NCI-H226 (cell line): ENCODE measurements at regions not wholly inside any gene's neighbourhood (a gene's known extent, or its start where the extent isn't known, plus 50 kb on each side); places are given as distances from the start of the nearest gene placed in this dataset.
"Not testable (repeated sequence)": the region's sequence is repeated elsewhere in the genome, so short reads cannot be mapped to it uniquely, and the experiment has no call there.

ENCODE experiments used
- DNase-seq: peaks from one replicate; pipeline ENCODE4 v3.0.0-alpha.2; 2015

DNA sequence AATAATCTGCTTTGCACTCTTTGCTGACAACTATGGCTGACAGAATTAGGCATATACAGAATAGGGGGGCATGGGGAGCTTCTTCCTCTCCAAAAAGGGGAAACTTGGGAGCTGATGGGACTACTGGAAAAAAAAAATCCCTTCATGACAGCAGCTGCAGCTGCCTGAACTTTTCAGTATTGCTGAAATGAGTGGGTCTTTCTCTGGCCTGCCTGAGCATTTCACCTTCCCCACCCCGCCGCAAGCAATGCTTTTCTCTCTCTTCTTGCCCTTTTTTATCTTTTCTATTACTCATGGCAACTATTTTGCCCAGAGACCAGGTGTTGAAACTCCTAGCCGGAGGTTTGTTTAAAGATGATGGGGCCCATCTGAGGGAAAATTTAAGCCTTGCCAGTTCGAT lies 244.9 kb downstream of the SEMA3D start:
- DNase-seq = no peak

DNA sequence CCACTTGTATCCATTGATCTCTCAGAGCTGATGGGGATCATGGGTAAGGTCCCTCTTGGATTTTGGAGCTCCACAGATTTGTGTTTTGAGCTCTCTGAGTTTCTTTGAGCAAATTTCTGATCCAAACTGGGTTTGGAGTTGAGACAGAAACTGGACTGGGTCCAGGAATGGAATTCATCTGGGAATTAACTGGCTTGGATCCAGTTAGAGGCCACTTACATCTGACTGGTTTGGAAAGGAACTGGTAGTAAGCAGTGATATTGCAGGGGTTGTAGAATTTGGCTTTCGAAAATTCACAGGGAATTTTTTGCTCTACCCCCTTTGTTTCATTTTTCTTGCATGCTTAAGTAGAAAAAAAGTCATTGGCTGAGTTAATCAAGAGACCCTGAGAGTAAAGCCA lies 245.6 kb downstream of the SEMA3D start:
- DNase-seq = no peak

DNA sequence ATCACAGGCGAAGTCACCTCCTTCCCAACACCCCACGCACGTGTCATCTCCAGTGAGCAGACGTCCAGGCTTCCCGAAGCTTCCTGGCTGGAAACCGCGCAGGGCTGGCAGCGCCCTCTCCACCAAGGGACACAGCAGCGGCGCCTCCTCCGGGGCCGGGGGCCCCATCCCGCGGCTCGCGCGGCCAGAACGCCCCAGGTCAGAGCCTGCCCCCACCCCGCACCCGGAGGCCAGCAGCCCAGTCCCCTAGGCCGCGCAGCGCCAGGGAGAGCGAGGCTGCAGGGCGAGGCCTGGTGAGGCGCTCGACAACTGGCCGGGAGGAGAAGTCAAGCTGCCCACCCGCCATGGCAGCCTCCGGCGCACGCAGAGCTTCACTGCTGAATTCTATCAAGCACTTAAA lies 247.0 kb downstream of the SEMA3D start:
- DNase-seq = no peak

DNA sequence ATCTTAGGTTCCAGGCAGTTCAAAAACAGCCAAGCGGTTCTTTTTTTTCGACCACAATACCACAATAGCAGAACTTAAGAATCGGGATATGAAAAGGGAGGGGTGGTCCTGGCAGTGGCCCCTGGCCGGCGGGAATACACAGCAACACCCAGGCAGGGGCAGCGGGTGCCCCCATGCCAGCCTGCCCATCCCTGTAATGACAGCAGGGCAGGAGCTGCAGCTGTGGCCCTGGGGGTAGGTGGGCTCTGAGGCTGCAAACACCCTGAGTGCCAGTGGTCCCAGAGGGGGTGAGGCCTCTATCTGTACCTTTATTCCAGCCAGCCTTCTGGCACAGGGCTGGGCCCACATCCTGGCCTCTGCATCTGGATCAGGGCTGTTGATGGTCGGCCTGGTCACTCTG lies 247.4 kb downstream of the SEMA3D start:
- DNase-seq = no peak

DNA sequence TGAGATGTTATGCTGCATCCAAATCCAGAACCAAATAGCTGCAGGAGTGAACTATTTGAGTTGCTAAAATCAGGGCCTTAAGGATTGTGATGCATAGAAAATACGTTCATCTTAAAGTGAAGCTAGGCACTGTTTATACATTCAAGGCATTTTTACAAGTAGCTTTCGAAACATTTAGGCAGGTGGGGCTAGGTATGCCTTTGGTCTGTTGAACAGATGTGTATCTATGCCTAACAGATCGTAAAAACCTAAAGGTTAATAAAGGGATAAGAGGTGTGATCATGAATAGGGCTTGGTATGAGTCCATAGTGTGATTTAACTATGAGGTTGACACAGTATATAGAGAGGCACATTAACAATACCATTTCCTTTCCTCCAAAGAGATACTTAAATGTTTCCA lies 262.5 kb downstream of the SEMA3D start:
- DNase-seq = no peak

DNA sequence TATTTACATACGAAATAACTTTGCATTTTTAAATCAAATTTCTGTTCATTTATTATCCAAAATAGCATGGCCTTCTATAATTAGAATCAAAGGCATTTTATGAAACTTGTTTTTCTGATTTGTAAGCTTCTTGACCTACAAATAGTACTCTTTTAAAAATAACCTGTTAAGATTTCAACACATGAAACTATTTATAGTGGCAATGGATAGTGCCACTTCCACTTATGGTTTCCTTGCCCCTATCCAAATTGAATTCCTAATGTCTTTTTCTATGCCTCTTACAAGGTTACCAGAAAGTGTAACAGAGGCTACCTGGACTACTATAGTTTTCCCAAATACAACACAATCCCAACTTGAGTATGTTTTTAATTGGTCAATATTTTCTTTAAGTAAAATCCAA lies 263.5 kb downstream of the SEMA3D start:
- DNase-seq = no peak

DNA sequence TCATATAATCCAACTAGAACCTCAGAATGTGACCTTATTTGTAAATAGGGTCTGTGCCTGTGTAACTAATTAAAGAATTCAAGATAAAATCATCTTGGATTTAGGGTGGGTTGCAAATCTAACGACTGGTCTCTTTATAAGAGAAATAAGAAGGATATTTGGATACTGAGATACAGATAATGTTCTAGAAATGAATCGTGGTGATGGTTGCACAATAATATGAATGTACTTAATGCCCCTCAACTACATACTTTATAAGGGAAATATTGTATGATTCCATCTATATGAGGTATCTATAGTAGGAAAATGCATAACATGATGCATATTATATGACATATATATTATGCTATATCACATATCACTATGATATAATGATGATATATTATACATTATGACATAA lies 265.7 kb downstream of the SEMA3D start:
- DNase-seq = no peak

DNA sequence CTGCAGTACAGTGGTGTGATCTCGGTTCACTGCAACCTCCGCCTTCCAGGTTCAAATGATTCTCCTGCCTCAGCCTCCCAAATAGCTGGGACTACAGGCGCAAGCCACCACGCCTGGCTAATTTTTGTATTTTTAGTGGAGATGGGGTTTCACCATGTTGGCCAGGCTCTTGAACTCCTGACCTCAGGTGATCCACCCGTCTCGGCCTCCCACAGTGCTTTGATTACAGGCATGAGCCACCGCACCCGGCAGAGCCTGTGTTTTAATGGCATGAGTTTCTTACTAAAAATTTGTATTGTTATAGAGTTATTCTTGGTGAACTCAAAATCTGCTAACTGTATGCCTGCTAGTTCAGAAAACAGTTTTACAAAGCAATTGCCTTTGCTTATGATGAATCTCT lies 269.9 kb downstream of the SEMA3D start:
- DNase-seq = not testable (repeated sequence)

DNA sequence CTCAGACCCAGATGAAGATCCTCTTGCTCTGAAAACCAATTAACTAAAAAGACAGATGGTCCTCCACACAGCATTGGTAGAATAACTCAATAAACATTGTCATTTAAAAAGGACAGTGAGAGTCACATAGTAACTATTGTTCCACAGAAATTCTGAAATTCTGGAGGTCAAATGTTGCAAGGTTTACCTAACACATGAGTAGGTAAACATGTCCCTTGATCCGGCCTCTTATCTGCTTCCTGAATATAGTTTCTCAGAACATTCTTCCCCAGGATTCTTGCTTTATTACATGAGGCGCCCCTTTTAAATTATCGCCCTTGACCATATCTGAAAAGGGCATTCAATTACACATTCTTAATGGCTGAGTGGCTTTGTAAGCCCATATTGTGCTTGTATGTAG lies 270.7 kb downstream of the SEMA3D start:
- DNase-seq = no peak

DNA sequence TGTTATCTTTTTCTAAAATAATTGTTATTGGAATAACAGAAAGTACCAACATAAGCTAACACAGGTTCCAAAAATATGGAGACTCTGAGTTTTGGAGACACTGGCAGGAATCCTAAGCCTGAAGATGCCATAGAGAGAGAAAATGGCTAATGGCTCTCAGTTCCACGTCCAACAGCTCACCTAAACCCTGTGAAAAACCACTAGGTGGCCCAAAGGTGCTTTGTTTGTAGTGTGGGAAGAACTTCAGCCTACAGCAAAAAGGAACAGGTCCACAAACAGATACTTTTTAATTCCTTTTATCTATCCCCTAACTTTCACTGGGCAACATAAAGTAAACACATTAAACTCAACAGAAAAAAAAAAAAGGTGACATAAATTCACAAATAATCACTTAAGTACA lies 272.3 kb downstream of the SEMA3D start:
- DNase-seq = no peak

DNA sequence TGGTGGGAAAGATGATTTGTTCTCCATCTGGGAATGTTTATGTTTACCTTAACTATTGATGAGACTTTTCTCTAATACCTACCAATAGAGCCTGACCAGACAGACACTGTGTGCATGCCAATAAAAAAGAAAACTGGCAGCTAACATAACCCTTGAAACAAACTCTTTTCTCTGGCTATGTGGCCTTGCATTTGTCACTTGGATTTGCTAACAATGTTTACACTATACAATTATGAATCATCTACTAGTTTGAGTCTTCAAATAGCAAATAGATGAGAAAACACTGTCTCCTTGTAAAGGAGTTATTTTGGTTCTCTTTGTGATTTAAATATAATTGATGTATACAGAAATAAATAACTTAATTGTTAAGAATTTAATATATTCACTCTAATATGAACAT lies 273.1 kb downstream of the SEMA3D start:
- DNase-seq = no peak

DNA sequence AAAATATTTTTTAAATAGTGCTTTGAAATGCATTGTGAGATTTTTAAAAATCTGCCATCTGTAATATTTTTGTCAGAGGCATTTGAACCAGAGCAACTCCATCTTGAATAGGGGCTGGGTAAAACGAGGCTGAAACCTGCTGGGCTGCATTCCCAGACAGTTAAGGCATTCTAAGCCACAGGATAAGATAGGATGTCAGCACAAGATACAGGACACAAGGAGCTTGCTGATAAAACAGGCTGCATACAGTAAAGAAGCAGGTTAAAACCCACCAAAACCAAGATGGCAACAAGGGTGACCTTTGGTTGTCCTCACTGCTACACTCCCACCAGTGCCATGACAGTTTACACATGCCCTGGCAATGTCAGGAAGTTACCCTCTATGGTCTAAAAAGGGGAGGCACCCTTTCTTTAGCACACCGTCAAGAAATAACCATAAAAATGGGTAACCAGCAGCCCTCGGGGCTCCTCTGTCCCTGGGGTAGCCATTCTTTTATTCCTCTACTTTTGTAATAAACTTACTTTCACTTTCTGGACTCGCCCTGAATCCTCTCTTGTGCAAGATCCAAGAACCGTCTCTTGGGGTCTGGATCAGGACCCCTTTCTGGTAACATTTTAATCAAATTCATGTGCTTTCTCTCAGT lies 273.7 kb downstream of the SEMA3D start:
- no peak for DNase-seq

DNA sequence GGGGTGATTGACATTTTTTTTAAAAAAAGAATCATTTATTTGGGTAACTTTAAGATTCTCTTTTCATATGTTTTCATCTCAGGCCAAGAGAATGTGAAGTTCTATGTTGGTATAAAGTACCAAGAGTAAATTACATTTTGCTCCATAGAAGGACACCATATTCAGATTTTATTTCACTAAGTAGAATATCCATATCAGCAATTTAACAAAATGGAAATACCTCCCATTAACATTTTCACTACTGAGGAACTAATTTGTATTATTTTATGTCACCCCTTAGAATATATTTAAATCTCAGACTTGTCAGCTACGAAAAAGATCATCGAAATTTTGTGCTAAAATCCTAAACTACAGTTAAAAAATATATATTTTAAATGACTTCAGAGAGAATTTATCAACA lies 274.3 kb downstream of the SEMA3D start:
- DNase-seq = no peak

DNA sequence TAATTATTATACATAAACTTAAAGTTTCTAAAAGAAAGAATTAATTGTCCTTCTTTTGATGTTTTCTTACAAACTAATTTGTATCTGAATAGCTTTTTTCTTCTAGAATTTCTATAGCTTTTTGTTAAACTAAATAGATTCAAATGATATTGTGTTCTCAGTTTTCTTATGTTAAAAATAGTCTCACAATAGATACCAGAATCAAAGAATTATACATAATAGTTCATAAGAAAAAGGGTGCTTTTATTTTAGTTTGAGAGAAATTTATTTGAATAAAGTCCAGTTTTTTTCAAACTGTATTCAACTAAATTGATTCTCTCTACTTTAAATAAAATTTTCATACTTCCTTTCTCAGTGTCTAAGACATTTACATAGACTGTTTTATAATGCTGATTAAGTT lies 274.8 kb downstream of the SEMA3D start:
- no peak for DNase-seq

DNA sequence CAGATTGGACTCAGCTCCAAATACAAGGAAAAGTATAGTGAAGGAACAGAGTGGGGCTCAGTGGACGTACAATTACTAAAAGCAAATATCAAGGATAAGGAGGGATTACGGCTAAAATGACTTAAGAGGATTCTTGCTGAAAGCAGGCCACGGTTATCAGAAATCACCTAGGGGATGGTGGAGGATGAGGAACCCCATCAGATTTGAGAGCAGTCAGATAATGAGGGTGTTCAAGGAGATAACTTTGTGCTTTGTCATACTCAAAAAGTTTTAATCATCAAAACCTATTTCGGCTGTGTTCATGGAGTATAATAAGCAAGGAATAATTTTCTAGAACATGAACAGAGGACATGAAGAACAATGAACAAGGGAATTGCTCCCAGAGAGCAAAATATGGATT lies 275.8 kb downstream of the SEMA3D start:
- no peak for DNase-seq

DNA sequence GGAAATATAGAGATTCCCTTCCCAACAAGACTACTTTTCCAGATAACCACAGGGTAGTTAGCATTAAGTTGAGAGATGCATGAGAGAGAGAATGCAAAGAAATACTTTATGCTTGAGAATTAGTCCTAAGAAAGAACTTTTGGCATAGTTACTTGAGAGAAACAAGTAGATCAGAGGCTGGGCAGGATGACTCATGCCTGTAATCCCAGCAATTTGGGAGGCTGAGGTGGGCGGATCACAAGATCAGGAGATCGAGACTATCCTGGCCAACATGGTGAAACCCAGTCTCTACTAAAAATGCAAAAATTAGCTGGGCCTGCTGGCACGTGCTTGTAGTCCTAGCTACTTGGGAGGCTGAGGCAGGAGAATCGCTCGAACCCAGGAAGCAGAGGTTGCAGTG lies 276.5 kb downstream of the SEMA3D start:
- DNase-seq = peak; percentile 16

DNA sequence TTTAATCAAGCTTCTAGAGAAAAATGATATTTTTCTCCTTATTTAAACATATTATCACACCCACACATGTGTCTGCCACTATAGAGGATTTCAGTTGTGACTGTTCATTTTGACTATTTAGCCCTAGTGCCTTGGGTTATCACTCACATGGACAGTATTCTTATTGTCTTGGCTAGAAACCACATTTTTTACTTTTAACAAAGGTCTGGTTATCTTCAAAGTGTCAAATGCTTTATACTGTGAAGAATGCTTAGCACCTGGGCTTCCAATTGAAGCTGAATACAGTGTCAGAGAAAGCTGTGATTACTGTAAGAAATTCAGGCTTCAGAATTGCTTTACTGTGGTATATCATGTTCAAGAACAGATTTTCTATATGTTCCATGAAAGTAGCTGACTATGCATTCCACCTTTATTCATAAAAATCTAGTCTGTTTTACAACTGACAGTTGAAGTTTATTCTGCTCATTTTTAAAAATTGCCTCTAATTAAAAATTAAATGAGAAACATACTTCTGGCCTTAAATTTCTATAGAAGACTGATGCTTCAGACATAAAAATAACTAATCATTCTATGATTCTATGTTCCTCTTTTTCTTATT lies 278.6 kb downstream of the SEMA3D start:
- no peak for DNase-seq

DNA sequence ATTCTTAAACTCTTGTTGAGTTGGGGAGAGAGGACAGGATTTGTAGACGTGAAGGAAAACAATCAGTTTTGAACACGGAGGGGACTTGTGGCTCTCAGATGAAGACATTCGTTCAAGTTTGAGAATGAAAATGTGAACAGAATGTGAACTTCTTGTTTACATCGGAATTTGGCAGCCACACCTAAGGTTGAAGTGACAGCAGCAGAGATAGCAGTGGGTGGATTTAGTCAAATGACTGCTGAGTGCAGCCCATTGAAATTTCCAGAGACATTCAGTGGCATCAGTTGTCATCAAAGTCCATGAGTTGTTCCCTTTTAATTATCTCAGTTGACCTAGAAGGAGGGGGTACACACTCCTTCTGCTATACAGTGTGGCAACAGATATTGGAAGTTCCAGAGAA lies 280.0 kb downstream of the SEMA3D start:
- DNase-seq = no peak

DNA sequence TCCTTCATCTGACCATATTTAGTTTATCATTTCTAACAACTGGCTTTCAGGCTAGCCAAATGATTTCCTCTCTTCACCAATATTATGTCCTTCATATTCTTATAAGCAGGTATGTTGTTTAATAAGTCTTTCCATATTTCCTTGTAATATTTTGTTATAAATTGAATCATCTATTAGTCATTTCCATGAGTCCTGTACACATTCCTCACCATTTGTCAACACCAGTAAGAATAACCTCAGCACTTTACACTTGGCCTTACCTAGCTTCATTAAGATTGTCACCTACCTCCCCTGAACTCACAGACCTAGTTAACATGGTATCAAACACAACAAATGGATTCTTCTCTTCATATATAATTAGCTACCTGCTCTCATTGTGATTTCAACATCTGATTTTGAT lies 282.3 kb downstream of the SEMA3D start:
- no peak for DNase-seq

DNA sequence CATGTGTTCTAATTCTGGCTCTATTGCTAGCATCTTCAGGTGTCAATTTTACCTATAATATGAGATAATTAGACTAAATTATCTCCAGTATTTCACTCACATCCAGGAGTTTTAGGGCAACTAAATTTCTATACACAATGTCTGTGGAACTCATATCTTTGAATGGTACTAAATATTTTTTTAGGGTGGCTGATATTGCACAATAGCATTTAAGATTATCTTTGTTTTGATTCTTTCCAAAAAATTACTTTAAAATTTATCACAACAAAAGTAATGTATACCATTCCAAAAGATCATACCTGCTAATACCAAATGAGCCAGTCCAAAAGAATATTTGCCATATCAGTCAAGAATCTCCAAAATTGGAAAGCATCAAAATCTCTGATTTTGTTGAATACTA lies 285.5 kb downstream of the SEMA3D start:
- no peak for DNase-seq

DNA sequence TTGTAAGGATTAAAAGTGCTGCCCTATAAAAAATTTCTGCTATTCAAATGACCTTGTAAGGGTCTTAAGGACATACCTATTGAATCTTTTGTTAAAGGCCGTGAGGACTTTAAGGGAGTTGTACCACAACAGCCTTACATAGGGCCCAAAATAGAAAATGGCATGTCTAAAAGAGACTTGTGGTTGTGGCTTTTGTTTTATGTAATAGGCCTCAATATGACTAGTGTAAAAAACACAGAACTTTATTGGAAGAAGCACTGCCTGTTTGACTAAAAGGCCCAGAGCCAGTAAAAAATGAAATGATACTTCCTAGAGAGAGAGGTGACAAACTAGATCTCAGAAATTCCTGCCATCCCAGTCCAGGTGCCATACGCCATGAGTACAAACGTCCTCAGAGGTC lies 286.6 kb downstream of the SEMA3D start:
- no peak for DNase-seq

DNA sequence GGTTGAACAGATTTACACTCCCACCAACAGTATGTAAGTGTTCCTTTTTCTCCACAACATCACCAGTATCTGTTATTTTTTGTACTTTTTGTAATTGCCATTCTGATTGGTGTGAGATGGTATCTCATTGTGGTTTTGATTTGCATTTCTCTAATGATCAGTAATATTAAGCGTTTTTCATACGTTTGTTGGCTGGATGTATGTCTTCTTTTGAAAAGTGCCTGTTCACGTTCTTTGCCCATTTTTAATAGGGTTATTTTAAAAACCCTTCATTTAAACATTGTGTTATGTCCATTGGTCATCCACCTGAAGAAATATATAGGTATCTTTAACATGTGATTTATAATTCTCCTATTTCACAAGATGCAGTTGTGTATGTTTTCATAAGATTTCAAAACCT lies 291.3 kb downstream of the SEMA3D start:
- no peak for DNase-seq

DNA sequence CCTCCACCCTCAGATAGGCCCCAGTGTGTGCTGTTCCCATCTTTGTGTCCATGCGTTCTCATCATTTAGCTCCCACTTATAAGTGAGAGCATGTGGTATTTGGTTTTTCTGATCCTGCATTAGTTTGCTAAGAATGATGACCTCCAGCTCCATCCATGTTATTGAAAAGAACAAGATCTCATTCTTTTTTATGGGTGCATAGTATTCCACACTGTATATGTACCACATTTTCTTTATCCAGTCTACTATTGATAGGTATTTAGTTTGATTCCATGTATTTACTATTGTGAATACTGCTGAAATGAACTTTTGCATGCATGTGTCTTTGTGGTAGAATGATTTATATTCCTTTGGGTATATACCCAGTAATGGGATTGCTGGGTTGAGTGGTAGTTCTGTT lies 303.3 kb downstream of the SEMA3D start:
- DNase-seq = not testable (repeated sequence)

DNA sequence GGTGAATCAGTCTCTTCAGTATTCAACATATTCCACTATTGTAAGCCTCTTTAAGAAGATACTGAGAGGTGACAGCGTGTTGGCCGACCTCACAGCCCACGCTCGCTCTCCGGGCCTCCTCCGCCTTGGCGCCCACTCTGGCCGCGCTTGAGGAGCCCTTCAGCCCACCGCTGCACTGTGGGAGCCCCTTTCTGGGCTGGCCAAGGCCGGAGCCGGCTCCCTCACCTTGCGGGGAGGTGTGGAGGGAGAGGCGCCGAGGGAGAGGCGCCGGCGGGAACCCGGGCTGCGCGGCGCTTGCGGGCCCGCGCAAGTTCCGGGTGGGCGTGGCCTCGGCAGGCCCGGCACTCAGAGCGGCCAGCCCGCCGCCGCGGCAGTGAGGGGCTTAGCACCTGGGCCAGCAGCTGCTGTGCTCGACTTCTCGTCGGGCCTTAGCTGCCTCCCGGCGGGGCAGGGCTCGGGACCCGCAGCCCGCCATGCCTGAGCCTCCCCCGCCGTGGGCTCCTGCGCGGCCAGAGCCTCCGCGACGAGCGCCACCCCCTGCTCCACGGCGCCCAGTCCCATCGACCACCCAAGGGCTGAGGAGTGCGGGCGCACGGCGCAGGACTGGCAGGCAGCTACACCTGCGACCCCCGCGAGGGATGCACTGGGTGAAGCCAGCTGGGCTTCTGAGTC lies 306.4 kb downstream of the SEMA3D start:
- not testable (repeated sequence) for DNase-seq
